ENCODE measurements at regions not wholly inside any gene's neighbourhood (a gene's known extent, or its start where the extent isn't known, plus 50 kb on each side); places are given as distances from the start of the nearest gene placed in this dataset.

- Histone ChIP-seq H3K79me2 (ENCODE audit: insufficient read depth, low read length) (no peaks in the 10 kb centered on the region), H3K4me3 (replicated peaks in 1 of 3; ENCODE audit: insufficient read depth in 1 of 3, low read depth in 2 of 3, low read length in 3 of 3) (no peak overlapping the region), H3K9ac (ENCODE audit: insufficient read depth, low read depth, low read length) (no peak overlapping the region), H3K36me3 (replicated peaks in 1 of 2; ENCODE audit: control insufficient read depth in 1 of 2, insufficient read depth in 2 of 2, low read length in 2 of 2) (no peaks in the 10 kb centered on the region), H3K9me3 (ENCODE audit: low read length) (no peaks in the 10 kb centered on the region), H3K27ac (ENCODE audit: extremely low read length, insufficient read depth, low read length) (no peak overlapping the region), H3K27me3 (ENCODE audit: control insufficient read depth in 1 of 2, insufficient read depth in 2 of 2, low read length in 2 of 2) (no peaks in the 10 kb centered on the region), H2AFZ (ENCODE audit: low read length) (no peak overlapping the region), H3K4me2 (ENCODE audit: low read depth, low read length) (no peak overlapping the region), H4K20me1 (ENCODE audit: insufficient read depth, low read length) (no peaks in the 10 kb centered on the region), H3K4me1 (ENCODE audit: insufficient read depth, low read length) (no peaks in the 10 kb centered on the region)
- ChIA-PET POLR2A (no interaction called here), CTCF (ENCODE audit: low intra/inter-chr PET ratio, low total read pairs) (no interaction called here)
- intact Hi-C loops (cut with micrococcal nuclease; ENCODE audit: unreplicated experiment) (no loop called here), in situ Hi-C loops (cut with HindIII; ENCODE audit: extremely low pct_ligation_motif_present, low pct_unique_long_range_greater_than_20kb) (no loop called here)
- FAIRE-seq: no peak
- TF ChIP-seq MAFK (conservative IDR thresholded peaks at IDR 0.05 in 1 of 2, IDR thresholded peaks at IDR 0.05 in 1 of 2; ENCODE audit: low read length in 2 of 2): no peak
- TF ChIP-seq MLX (CRISPR knock-in tag; IDR thresholded peaks at IDR 0.05): no peak
- TF ChIP-seq ZNF121 (CRISPR knock-in tag; IDR thresholded peaks at IDR 0.05): no peak
- TF ChIP-seq ZUFSP (CRISPR knock-in tag; IDR thresholded peaks at IDR 0.05; ENCODE audit: borderline replicate concordance): no peak
- TF ChIP-seq TOPORS (CRISPR knock-in tag; IDR thresholded peaks at IDR 0.05): no peak
- no peak for TF ChIP-seq HNRNPK (IDR thresholded peaks at IDR 0.05; ENCODE audit: low read depth, low read length, poor library complexity, severe bottlenecking)
- no peak for TF ChIP-seq ATF3 (CRISPR knock-in tag; IDR thresholded peaks at IDR 0.05)
- TF ChIP-seq TCF7L2 (IDR thresholded peaks at IDR 0.05; ENCODE audit: low read depth, low read length): no peak
- no peak for TF ChIP-seq STAT5B (CRISPR knock-in tag; IDR thresholded peaks at IDR 0.05)
- TF ChIP-seq SIN3B (IDR thresholded peaks at IDR 0.05; ENCODE audit: low read length): no peak
- TF ChIP-seq TERF1 (CRISPR knock-in tag; IDR thresholded peaks at IDR 0.05): no peak
- no peak for TF ChIP-seq CBX5 (CRISPR knock-in tag; IDR thresholded peaks at IDR 0.05; ENCODE audit: borderline replicate concordance)
- TF ChIP-seq ZNF552 (CRISPR knock-in tag; IDR thresholded peaks at IDR 0.05; ENCODE audit: borderline replicate concordance): no peak
- no peak for TF ChIP-seq ZBTB20 (CRISPR knock-in tag; IDR thresholded peaks at IDR 0.05; ENCODE audit: borderline replicate concordance, low read depth)
- TF ChIP-seq ZNF550 (CRISPR knock-in tag; IDR thresholded peaks at IDR 0.05; ENCODE audit: borderline replicate concordance): no peak
- no peak for TF ChIP-seq ISX (CRISPR knock-in tag; conservative IDR thresholded peaks at IDR 0.05)
- BruUV-seq (replicated peaks): no TSS peak
- ATAC-seq: no peak
- 24% methylated on average over 5 of the region's 5 CpGs for WGBS (ENCODE audit: low lambda C conversion rate)
- no peak for DNase-seq (ENCODE audit: low spot score)
Observed at GRCh38 chr13:44317752-44318151, 55.9 kb upstream of the SERP2 start.
